GM12872 (cell line): ENCODE measurements at regions not wholly inside any gene's neighbourhood (a gene's known extent, or its start where the extent isn't known, plus 50 kb on each side); places are given as distances from the start of the nearest gene placed in this dataset.

ENCODE experiments used
- TF ChIP-seq, protein P1 (sequence below): IDR thresholded peaks from 3 replicates; pipeline ENCODE4 v1.5.1; 2011; ENCODE audit warnings: low read depth, mild to moderate bottlenecking, low read length, moderate library complexity; ENCODE audit not compliant: insufficient read depth

DNA sequence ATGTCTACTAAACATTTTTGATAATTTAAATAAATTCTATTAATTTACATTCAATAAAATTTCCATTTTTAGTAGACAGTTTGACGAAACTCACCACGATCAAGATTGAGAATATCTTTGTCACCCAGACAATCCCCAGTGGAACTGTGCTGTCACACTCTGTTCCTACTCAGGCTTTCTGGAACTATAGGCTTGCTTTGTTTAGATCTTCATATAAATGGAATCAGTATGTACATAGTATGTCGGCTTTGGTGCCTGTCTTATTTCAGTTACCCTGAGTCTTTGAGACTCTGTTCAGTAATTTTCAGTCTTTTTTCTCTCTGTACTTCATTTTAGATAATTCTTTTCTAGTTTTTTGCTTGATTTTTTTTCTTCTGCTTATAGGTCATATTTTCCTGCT lies 163.5 kb upstream of the EMCN start:
- TF ChIP-seq, protein P1, sequence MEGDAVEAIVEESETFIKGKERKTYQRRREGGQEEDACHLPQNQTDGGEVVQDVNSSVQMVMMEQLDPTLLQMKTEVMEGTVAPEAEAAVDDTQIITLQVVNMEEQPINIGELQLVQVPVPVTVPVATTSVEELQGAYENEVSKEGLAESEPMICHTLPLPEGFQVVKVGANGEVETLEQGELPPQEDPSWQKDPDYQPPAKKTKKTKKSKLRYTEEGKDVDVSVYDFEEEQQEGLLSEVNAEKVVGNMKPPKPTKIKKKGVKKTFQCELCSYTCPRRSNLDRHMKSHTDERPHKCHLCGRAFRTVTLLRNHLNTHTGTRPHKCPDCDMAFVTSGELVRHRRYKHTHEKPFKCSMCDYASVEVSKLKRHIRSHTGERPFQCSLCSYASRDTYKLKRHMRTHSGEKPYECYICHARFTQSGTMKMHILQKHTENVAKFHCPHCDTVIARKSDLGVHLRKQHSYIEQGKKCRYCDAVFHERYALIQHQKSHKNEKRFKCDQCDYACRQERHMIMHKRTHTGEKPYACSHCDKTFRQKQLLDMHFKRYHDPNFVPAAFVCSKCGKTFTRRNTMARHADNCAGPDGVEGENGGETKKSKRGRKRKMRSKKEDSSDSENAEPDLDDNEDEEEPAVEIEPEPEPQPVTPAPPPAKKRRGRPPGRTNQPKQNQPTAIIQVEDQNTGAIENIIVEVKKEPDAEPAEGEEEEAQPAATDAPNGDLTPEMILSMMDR: no peak

DNA sequence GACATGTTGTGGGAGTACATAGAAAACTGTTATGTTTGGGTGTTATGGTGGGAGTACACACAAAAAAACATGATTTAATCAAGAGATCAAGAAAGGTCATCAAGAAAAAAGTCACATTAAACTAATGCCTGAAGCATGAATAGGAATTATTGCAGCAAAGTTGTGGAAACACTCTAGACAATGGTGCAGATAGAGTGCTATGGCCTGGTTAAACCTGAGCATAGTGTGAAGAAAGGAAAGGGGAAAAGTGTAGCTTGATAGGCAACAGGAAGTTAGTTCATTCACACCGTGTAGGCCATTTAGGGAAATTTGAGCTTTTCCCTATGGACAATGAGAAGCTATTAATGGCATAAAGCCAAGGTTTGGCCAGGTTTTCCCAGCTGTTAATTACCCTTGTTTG lies 162.1 kb upstream of the EMCN start:
- TF ChIP-seq, protein P1: no peak

DNA sequence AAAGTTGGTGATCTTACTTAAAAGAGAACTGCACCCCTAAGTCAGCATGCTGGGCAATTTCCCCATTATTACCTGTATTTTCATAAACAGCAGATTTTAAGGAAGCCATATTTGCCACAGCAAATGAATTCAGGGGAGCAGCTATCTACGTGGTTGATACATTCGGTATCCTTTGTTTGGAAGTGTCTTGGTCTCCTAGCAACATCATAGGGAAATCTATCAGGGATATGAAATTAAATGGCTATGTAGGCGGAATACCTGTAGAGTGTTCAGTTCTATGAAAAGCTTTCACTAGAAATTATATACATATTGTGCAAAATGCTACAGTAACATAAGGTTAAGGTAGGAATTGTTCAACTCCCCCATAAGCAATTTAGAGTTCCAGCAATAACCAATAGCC lies 157.2 kb upstream of the EMCN start:
- TF ChIP-seq, protein P1: no peak

DNA sequence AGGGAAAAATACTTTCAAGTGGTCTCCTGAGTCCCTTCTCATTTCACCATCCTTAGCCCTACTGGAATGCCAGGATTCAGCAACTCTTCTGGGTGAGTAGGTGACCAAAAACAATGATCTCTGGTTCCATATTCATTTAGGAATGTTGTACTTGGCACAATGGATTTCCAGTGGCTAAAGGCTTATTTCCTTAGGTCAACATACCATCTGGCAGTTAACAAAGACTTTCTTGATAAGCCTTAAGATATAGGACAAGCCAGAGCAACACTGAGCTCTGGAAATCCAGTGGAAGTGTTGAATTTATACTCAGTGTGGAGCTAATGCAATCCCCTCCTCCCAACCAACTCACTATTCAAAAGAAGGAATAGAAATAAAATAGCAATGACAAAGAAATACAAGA lies 139.4 kb upstream of the EMCN start:
- TF ChIP-seq, protein P1: no peak

DNA sequence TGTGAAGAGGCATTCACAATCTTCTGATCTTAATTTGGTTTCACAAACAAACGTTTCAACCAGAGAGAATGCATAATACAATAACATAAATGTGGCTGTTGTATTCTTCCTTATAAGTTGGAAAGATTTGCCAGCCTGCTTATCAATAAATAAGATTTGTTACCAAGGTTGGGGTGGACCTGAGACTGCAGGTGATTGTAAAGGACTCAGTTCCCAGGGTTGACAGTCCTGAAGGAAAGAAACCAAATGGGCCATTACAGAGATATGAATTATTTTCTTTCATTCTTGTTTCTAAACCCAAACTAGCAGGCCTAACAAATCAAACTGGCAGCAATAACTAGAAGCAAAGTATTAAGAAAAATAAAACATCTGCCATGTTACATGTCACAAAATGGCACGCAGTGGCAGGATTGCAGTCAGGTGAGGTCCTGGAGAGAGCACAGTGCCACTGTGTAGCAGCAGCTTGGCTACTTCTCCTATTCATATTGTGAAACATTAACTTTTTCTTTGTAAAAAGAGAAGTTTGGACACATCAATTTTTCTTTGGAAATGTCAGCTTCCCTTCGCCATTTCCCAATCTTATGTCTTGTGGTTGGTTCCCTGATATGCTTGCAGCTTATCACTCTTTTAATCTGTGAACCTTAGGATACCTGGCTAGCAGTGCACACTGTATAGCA lies 133.8 kb upstream of the EMCN start:
- TF ChIP-seq, protein P1: no peak

DNA sequence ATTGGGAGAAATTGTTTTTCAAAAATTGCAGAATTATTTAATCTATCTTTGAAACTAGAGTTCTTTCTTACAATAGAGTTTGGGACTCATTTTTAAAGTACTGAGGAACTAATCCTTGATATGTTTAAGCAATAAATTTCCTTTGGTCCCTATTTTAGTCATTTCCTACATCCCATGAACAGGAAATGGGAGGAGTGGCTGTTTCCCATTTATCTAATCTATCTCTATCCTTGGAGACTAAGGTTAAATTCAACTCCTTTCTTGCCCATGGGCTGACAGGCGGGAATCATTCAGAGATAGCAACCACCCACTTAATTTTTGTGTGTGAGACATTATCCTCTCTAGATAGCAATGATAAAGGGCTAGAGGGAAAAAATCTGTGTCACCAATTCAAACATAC lies 131.6 kb upstream of the EMCN start:
- TF ChIP-seq, protein P1: no peak

DNA sequence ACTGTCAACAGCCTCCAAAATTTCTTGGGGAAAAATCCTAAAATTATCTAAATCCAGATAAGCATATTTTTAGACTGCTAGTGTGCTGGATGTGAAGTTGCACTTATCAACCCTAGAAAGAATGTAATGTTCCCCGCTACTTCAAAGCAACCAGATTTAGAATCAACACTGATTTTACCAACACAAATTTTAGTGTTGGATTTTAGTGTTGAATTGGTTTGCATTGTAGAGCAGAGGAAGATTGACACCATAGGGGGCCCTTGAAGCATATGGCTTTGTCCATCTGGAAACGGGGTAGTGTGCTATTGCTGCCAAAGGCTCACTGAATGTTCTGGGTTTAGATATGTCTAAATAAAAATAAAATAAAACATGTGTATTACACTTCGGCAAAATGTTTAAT lies 126.3 kb upstream of the EMCN start:
- TF ChIP-seq, protein P1: no peak
